GM12878 (cell line): ENCODE measurements at regions not wholly inside any gene's neighbourhood (a gene's known extent, or its start where the extent isn't known, plus 50 kb on each side); places are given as distances from the start of the nearest gene placed in this dataset.

Experiments used
- ATAC-seq: fragments of 200-7000 bp; cut with Tn5 transposase; 3 replicates; pipeline ENCODE4 v1.9.1; 2020; ENCODE audit warnings: mild to moderate bottlenecking, moderate library complexity
- BruUV-seq: library from RNA; stranded (reverse); fragments of 400-500 nt; replicated peaks from 2 replicates; lab custom pipeline; 2021; lab: Mats Ljungman, UMichigan
- CTCF ChIA-PET: fragments of 300-600 bp; sonication (Branson Sonifier 250); formaldehyde crosslinking; extraction: SDS; loops from one replicate; lab custom pipeline; 2021; ENCODE audit warnings: inconsistent platforms; lab: Yijun Ruan, JAX
- POLR2A ChIA-PET: fragments of 350-600 bp; formaldehyde crosslinking; extraction: SDS; loops from one replicate; lab custom pipeline; 2021; ENCODE audit warnings: inconsistent platforms; lab: Charles Lee
- RAD21 ChIA-PET: fragments of 300-600 bp; sonication (Branson Sonifier 250); formaldehyde crosslinking; loops from one replicate; lab custom pipeline; 2023; ENCODE audit warnings: antibody characterized with exemption; ENCODE audit not compliant: unreplicated experiment; lab: Charles Lee
- SMC1A ChIA-PET: fragments of 300-600 bp; sonication (Branson Sonifier 250); formaldehyde crosslinking; loops from one replicate; lab custom pipeline; 2023; ENCODE audit not compliant: unreplicated experiment, uncharacterized antibody; lab: Charles Lee
- DNase-seq: peaks from one replicate; pipeline ENCODE4 v3.0.0-alpha.2; 2011; ENCODE audit warnings: low read depth, low spot score
- FAIRE-seq: peaks from 3 replicates; lab custom pipeline; 2011; peaks lifted over from hg19 to GRCh38; lab: Jason Lieb, UNC
- H2AFZ ChIP-seq: 2 replicates; pipeline ENCODE4 v1.6.0; 2011; ENCODE audit warnings: low read depth, low read length, control low read depth; ENCODE audit not compliant: control insufficient read depth
- H3K27ac ChIP-seq: 2 replicates; pipeline ENCODE4 v1.5.1; 2011; ENCODE audit warnings: control low read depth; ENCODE audit not compliant: control insufficient read depth, insufficient read depth
- H3K27me3 ChIP-seq, 2 experiments: replicated peaks in 1 of 2; 2 replicates each; pipeline versions ENCODE4 v1.6.0 to v1.6.1; 2011; ENCODE audit warnings: low read length in 1 of 2; ENCODE audit not compliant: control insufficient read depth in 2 of 2, insufficient read depth in 2 of 2
- H3K36me3 ChIP-seq, 2 experiments: 2 replicates each; pipeline ENCODE4 v1.5.1; 2011; ENCODE audit warnings: low read length in 1 of 2; ENCODE audit not compliant: control insufficient read depth in 2 of 2, insufficient read depth in 2 of 2
- H3K4me1 ChIP-seq: 2 replicates; pipeline ENCODE4 v1.6.1; 2011; ENCODE audit warnings: mild to moderate bottlenecking, low read length, moderate library complexity, mixed read lengths; ENCODE audit not compliant: control insufficient read depth, insufficient read depth
- H3K4me2 ChIP-seq: 2 replicates; pipeline ENCODE4 v1.6.0; 2011; ENCODE audit warnings: control low read depth; ENCODE audit not compliant: control insufficient read depth, insufficient read depth
- H3K4me3 ChIP-seq: fragments of 200-600 bp; sonication (generic); 2 replicates; pipeline ENCODE4 v1.5.1; 2016
- H3K79me2 ChIP-seq: 2 replicates; pipeline ENCODE4 v1.6.0; 2011; ENCODE audit warnings: low read length; ENCODE audit not compliant: control insufficient read depth, insufficient read depth
- H3K9ac ChIP-seq: 2 replicates; pipeline ENCODE4 v1.8.0; 2011; ENCODE audit warnings: low read length, control low read depth, mixed read lengths; ENCODE audit not compliant: control insufficient read depth, insufficient read depth
- H3K9me3 ChIP-seq: replicated peaks from 3 replicates; pipeline ENCODE4 v1.5.1; 2011; ENCODE audit warnings: mild to moderate bottlenecking, low read length; ENCODE audit not compliant: control insufficient read depth, insufficient read depth
- H4K20me1 ChIP-seq: 2 replicates; pipeline ENCODE4 v1.6.0; 2011; ENCODE audit not compliant: control insufficient read depth, insufficient read depth
- ATF2 ChIP-seq: IDR thresholded peaks from 2 replicates; pipeline ENCODE4 v1.6.1; 2012; ENCODE audit warnings: low read length, inconsistent platforms
- ATF3 ChIP-seq: IDR thresholded peaks from 2 replicates; pipeline ENCODE4 v1.6.1; 2011; ENCODE audit warnings: low read depth, mild to moderate bottlenecking, low read length, moderate library complexity, borderline replicate concordance; ENCODE audit errors: extremely low read depth
- BACH1 ChIP-seq: fragments of 450-650 bp; IDR thresholded peaks from 2 replicates; pipeline ENCODE4 v1.6.1; 2017; ENCODE audit warnings: mild to moderate bottlenecking, borderline replicate concordance
- CBX3 ChIP-seq: fragments of 200-600 bp; sonication (generic); IDR thresholded peaks from 2 replicates; pipeline ENCODE4 v1.6.1; 2016; ENCODE audit warnings: low read depth, borderline replicate concordance
- CEBPB ChIP-seq, 2 experiments: fragments of 150-350 bp in 1 of 2; IDR thresholded peaks; 2 replicates each; pipeline ENCODE4 v1.6.1; 2012 to 2014; ENCODE audit warnings: low read depth in 2 of 2, low read length in 2 of 2, borderline replicate concordance in 1 of 2, inconsistent platforms in 1 of 2
- CHD2 ChIP-seq: IDR thresholded peaks from 2 replicates; pipeline ENCODE4 v1.6.1; 2011; ENCODE audit warnings: low read depth, low read length, improper control_type of control experiment, borderline replicate concordance
- CTCF ChIP-seq, 3 experiments: IDR thresholded peaks in 2 of 3; conservative IDR thresholded peaks in 1 of 3; 2 replicates each; pipeline ENCODE4 v1.5.1; 2011; ENCODE audit warnings: low read depth in 3 of 3, low read length in 3 of 3, mild to moderate bottlenecking in 3 of 3, control low read depth in 2 of 3, moderate library complexity in 2 of 3, inconsistent platforms in 1 of 3, mixed read lengths in 1 of 3; ENCODE audit not compliant: control insufficient read depth in 2 of 3, insufficient read depth in 1 of 3; ENCODE audit errors: extremely low read depth in 1 of 3
- EP300 ChIP-seq, 2 experiments: fragments of 150-350 bp in 1 of 2; IDR thresholded peaks; 2 replicates each; pipeline ENCODE4 v1.6.1; 2011 to 2012; ENCODE audit warnings: low read depth in 2 of 2, low read length in 2 of 2, borderline replicate concordance in 1 of 2, improper control_type of control experiment in 1 of 2, inconsistent platforms in 1 of 2; ENCODE audit not compliant: control insufficient read depth in 1 of 2
- HDAC6 ChIP-seq: fragments of 200-600 bp; sonication (generic); IDR thresholded peaks from one replicate; pipeline ENCODE4 v1.8.0; 2017; ENCODE audit warnings: antibody characterized with exemption; ENCODE audit not compliant: unreplicated experiment
- IRF3 ChIP-seq: fragments of 450-650 bp; IDR thresholded peaks from 2 replicates; pipeline ENCODE4 v1.6.1; 2014; ENCODE audit warnings: mild to moderate bottlenecking
- MEF2B ChIP-seq: fragments of 450-650 bp; IDR thresholded peaks from 2 replicates; pipeline ENCODE4 v1.6.1; 2018; ENCODE audit warnings: mild to moderate bottlenecking, moderate library complexity; ENCODE audit not compliant: partially characterized antibody, poor library complexity, severe bottlenecking
- NBN ChIP-seq: fragments of 450-650 bp; IDR thresholded peaks from 2 replicates; pipeline ENCODE4 v1.6.1; 2016
- PAX8 ChIP-seq: fragments of 450-650 bp; IDR thresholded peaks from 2 replicates; pipeline ENCODE4 v1.6.1; 2017; ENCODE audit warnings: mild to moderate bottlenecking, moderate library complexity
- STAT1 ChIP-seq: fragments of 450-650 bp; conservative IDR thresholded peaks from 2 replicates; pipeline ENCODE4 v1.6.1; 2014; ENCODE audit warnings: antibody characterized with exemption, mild to moderate bottlenecking
- USF2 ChIP-seq: IDR thresholded peaks from 2 replicates; pipeline ENCODE4 v1.6.1; 2011; ENCODE audit warnings: low read depth, low read length, improper control_type of control experiment, borderline replicate concordance
- YBX1 ChIP-seq: fragments of 450-650 bp; IDR thresholded peaks from 2 replicates; pipeline ENCODE4 v1.6.1; 2016; ENCODE audit warnings: antibody characterized with exemption
- ZNF217 ChIP-seq: fragments of 450-650 bp; IDR thresholded peaks from 2 replicates; pipeline ENCODE4 v1.6.1; 2017; ENCODE audit warnings: antibody characterized with exemption, mild to moderate bottlenecking
- ZNF384 ChIP-seq: IDR thresholded peaks from 2 replicates; pipeline ENCODE4 v1.6.1; 2012; ENCODE audit warnings: low read depth, mild to moderate bottlenecking, low read length, improper control_type of control experiment, borderline replicate concordance
- WGBS: methylation state at CpG from one replicate; pipeline ENCODE4 v1.1.6; 2016; ENCODE audit warnings: low lambda C conversion rate; ENCODE audit not compliant: insufficient replicate concordance, insufficient coverage; ENCODE audit errors: missing lambda C conversion rate; 5-methylcytosine and 5-hydroxymethylcytosine counted together
- in situ Hi-C: fragments of 300-500 bp; cut with MboI; formaldehyde crosslinking; loops from 9 replicates; pipeline ENCODE4 v1.14.3; 2018; ENCODE audit warnings: mixed read lengths
- intact Hi-C: fragments of 100-400 bp; cut with micrococcal nuclease; formaldehyde crosslinking; loops from one replicate; pipeline ENCODE4 v1.14.2; 2022; ENCODE audit not compliant: unreplicated experiment

- Histone ChIP-seq H3K4me3 (no peak overlapping the region), H3K27me3 (no peaks in the 10 kb centered on the region), H3K4me1 (no peaks in the 10 kb centered on the region), H2AFZ (no peak overlapping the region), H3K36me3 (no peaks in the 10 kb centered on the region), H4K20me1 (no peaks in the 10 kb centered on the region), H3K27ac (no peak overlapping the region), H3K79me2 (no peaks in the 10 kb centered on the region), H3K9me3 (no peaks in the 10 kb centered on the region), H3K9ac (no peak overlapping the region), H3K4me2 (no peak overlapping the region)
- no TSS peak for BruUV-seq
- ATAC-seq (no peak), FAIRE-seq (no peak), DNase-seq (no peak)
- ChIA-PET SMC1A (no interaction called here), CTCF (no interaction called here), RAD21 (no interaction called here), POLR2A (no interaction called here)
- intact Hi-C loops (no loop called here), in situ Hi-C loops (no loop called here)
- 17% methylated on average over 4 of the region's 4 CpGs for WGBS
- TF ChIP-seq ATF3 (no peak), HDAC6 (no peak), CTCF (IDR thresholded peaks at IDR 0.05 in 2 of 3, conservative IDR thresholded peaks at IDR 0.05 in 1 of 3; ENCODE audit: control insufficient read depth in 2 of 3, extremely low read depth in 1 of 3, insufficient read depth in 1 of 3, low read depth in 3 of 3, low read length in 3 of 3) (no peak), BACH1 (no peak), PAX8 (no peak), IRF3 (no peak), NBN (no peak), EP300 (IDR thresholded peaks at IDR 0.05; ENCODE audit: borderline replicate concordance in 1 of 2, control insufficient read depth in 1 of 2, low read depth in 2 of 2, low read length in 2 of 2) (no peak), CBX3 (no peak), MEF2B (no peak), ATF2 (no peak), ZNF217 (no peak), CEBPB (IDR thresholded peaks at IDR 0.05; ENCODE audit: borderline replicate concordance in 1 of 2, low read depth in 2 of 2, low read length in 2 of 2) (no peak), YBX1 (no peak), ZNF384 (no peak), STAT1 (no peak), CHD2 (no peak), USF2 (no peak)
These were observed 600.2 kb upstream of the TLE4 start for GRCh38 chr9:78971540-78971939.
